Dermis microvascular lymphatic vessel endothelial cell (primary cell): ENCODE measurements at regions not wholly inside any gene's neighbourhood (a gene's known extent, or its start where the extent isn't known, plus 50 kb on each side); places are given as distances from the start of the nearest gene placed in this dataset.

Experiments
- DNase-seq, 2 donors: peaks; one replicate each; pipeline versions ENCODE4 v3.0.0 to v3.0.0-alpha.2; 2010; ENCODE audit warnings: low read depth in 2 of 2

- no peak for DNase-seq
Measured at GRCh38 chr2:234835738-234836137, 116.1 kb upstream of the SH3BP4 start.

- no peak for DNase-seq
Measured at GRCh38 chr2:234834228-234834923, 117.4 kb upstream of the SH3BP4 start.

GRCh38 chr2:234830853-234831252 lies 121.0 kb upstream of the SH3BP4 start:
- no peak for DNase-seq

DNA sequence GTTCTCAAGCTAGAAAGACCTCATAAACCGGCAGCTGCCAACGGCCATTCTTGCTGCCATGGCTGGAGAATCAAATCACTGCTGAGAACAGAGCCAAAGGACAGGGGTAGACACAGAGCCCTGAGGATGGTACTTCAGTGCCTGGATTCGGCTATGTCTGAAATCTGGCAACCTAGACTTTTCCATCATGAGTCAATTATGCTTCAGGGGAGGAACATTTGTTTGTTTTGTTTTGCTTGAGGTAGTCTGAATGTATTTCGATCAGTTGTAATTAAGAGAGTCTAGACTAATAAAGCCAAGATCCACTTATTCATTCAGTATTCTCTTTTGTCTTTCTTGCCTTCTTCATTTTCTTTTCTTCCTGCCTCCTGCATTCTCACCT lies 122.8 kb upstream of the SH3BP4 start:
- DNase-seq, result no peak

- no peak for DNase-seq
Measured at GRCh38 chr2:234828382-234829073, 123.3 kb upstream of the SH3BP4 start.

DNA sequence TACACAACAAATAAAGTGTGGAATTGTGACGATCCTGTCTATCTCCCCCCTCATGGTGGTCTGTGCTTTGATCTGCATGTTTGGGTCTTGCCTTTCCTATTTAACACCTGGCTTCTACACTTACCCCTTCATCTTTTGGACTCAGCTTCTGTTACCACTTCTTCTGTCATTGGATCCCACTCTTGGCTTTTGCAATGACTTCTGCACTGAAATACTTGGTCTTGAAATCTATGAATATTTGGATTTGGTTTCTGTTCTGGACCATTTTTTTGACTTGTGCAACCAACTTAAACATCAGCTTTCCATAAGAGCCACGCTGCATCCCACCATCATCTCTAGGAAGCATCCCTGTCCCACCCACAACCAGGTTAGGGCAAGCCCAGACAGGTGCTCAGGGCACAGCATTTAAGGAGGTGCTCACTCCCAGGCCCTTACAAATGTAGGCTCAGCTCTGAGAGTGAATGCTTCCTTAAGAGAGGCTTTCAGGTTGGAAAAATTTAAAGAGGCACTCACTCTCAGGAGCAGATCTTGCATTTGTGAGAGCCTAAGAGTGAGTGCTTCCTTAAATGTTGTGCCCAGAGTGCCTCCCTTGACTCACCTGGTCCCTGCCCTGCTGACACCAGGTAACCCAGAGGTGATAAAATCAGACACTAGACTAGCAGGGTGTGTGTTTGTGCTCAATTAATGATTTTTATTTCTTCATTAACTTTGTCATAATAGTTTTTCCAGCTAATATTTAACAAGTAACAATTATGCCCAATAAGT lies 124.5 kb upstream of the SH3BP4 start:
- no peak for DNase-seq

GRCh38 chr2:234826681-234827080 lies 125.1 kb upstream of the SH3BP4 start:
- no peak for DNase-seq

DNA sequence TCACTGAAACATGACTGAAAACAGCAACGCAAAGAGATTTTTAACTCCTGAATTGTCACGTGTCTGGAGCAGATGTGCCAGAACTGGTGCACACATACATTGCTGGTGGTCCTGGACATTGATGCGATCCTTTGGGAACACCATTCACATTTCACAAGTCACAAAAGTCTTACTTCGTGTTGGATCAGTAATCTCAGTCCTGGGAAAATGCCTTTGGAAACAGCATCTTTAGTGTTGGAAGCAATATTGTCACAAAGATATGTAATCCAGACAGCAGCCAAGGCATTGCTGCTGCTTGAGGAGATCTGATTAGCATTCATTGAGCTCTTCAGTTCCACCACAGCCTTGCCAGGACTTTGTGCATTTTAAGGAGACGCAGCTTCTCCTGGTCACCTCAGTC lies 126.2 kb upstream of the SH3BP4 start:
- DNase-seq, result no peak

DNA sequence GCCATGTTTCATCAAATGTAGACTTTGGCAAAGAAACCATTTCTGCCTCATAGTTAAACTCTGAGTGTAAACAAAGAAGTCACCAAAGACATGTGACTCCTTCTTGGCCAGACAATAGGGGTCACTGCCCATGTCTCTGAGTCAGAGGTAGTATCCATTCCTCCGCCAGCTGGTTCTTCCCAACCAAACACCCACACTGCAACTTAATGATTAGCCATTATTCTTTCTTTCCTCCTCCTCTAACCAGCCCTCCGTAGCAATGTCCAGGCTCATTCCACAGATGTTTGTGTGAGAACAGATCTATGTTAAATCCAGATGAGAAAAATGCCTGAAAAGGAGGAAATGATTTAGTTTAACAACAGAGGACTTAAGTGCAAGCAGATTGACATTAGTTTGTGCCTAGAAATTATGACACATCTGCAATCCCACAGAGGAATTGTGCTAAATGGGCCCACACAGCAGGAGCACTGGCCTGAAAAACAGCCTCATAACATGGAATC lies 127.9 kb upstream of the SH3BP4 start:
- peak; percentile 5 to 98 for DNase-seq

DNA sequence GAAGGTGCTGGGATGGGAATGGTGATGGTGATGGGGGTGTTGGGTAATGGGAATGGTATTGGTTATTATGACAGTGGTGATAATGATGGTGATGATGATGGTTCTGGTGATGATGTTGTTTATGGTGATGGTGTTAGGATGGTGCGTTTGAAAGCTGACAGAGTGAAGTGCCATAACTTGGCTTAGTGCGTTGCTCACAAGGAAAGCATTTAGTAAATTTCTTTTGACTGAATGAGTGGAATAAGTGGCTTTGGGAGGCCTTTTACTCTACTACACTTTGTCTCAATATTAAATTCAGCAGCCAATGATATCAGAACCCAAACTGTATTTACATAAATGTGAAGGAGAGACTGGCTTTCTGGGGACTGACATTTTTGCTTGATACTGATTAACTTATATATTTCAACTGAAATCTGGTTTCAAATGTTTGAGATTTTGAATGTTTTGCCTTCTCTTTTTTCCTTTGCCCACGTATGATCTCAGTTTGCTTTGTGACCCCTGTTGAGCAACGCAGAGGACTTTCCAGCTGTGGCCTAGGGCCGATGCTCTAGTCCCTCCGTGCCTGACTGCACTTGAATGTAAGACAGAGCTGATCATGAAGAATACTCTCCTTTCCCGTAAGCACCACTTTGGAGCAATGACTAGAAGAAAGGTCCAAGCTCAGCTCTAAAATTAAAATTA lies 128.5 kb upstream of the SH3BP4 start:
- DNase-seq, result no peak

GRCh38 chr2:234821946-234822475 lies 129.8 kb upstream of the SH3BP4 start:
- DNase-seq, result no peak

- DNase-seq, result no peak
Measured at GRCh38 chr2:234818937-234819336, 132.9 kb upstream of the SH3BP4 start.

DNA sequence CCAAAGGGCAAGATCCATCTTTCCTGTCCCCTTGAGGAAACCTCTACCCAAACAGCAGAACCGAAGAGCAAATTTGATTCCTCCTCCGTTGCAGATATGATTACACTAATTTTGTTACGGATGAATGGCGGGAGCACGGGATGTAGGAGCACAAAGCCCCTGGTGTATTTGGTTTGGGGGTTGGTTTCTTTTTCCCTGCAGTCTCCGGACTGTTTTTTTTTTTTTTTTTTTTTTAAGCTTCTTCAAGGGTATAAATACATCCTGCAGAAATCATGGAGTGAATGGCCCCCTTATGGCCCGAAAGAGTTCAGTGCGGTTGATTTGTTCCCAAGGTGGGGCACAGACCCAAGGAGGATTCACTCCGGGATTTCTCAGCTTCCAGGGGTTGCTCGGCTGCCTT lies 135.3 kb upstream of the SH3BP4 start:
- no peak for DNase-seq

GRCh38 chr2:234816056-234816455 lies 135.8 kb upstream of the SH3BP4 start:
- no peak for DNase-seq

GRCh38 chr2:234814374-234814773 lies 137.4 kb upstream of the SH3BP4 start:
- DNase-seq, result no peak

DNA sequence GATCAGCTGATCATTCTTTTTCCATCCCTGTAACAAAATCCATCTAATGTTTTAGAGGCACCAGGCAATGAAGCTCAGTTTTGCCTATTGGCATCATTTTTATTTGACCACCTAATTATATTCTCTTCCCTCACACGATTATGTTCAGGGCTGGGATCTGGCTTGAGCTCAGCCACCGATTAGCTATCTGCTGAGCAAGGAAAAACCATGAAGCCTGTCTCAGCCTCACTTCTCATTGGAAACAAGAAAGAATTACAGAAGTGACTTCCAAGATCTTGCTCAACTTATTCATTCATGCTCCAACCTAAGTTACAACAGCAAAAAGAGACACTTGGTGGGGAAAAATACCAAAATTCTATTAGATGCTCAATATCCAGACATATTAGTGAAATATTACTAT lies 139.0 kb upstream of the SH3BP4 start:
- no peak for DNase-seq

DNA sequence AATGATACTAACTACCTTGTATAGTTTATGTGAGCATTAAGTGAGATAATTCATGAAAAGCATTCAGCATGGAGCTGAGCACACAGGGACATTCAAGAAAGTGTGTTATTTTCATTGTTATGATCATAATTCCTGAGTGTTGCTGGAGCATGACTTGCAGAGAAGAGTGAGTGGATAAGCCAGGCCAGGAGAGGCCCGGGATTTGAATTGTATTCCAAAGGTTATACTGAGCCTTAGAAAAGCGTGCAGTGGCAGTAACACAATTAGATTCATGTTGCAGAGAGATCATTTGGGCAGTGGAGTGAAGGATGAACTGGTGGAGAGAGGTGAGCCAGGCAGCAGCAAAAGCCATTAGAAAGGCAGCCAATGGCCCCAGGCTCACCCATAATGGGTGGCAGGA lies 142.9 kb upstream of the SH3BP4 start:
- DNase-seq, result no peak

- DNase-seq, result no peak
Measured at GRCh38 chr2:234806818-234807217, 145.0 kb upstream of the SH3BP4 start.

GRCh38 chr2:234805836-234806235 lies 146.0 kb upstream of the SH3BP4 start:
- DNase-seq, result no peak

DNA sequence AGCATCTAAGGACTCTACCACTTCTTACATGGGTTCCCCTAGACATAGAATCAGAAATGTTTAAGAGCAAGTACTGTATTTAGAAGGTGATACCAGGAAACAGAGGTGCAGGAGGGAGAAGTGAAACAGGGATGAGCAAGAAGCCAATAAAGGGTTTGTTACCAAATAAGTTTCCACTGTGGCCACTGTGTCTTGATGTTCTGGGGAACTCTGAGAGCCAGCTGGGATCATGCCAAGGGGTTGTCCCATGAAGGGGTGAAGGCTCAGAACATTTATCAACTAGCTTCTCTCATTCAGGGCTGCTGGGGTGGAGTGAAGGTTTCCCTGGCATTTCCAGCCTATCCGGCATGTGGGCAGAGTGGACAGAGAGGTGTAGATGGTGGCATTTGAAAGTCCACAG lies 147.1 kb upstream of the SH3BP4 start:
- DNase-seq, result no peak

DNA sequence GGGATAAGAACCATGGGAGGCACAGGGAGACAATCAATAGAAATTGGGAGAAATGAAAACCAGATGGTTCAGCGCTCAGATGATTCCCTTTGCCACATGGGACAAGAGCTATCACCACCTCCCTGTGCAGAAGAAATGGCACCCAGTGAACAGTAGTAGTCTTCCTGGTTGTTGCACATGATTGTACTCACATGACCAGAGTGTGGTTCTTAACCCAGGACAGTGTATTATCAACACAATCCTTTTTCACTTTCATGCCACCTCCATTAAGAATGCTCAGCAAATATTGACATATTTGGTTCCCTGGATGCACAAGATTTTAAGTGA lies 149.0 kb upstream of the SH3BP4 start:
- no peak for DNase-seq
